Endothelial cell of hepatic sinusoid (primary cell): ENCODE measurements at regions not wholly inside any gene's neighbourhood (a gene's known extent, or its start where the extent isn't known, plus 50 kb on each side); places are given as distances from the start of the nearest gene placed in this dataset.

Experiments used
- in situ Hi-C: cut with HindIII; loops from 2 replicates; pipeline ENCODE4 v1.10.0; 2017; ENCODE audit warnings: low sequenced_read_pairs

- in situ Hi-C loops: no loop called here
Observed at GRCh38 chr1:10892138-10893065, 96.0 kb upstream of the CASZ1 start.

DNA sequence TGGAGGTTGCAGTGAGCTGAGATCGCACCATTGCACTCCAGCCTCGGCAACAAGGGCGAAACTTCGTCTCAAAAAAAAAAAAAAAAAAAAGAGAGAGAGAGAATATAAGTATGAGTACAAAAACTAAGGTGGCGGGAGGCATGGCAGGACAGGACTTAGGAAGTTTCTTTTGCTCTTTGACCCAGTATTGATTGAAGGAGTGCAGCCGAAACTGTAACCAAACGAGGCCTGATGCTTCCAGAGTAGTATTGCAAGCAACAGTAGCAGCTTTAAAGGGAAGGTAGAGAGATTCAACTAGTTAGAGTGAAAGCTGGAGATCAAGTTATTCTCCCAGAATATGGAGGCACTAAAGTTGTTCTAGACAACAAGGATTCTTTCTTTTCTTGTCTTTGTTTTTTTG lies 99.2 kb upstream of the CASZ1 start:
- in situ Hi-C loops: no loop called here

GRCh38 chr1:10896673-10897072 lies 100.2 kb upstream of the CASZ1 start:
- in situ Hi-C loops: no loop called here

DNA sequence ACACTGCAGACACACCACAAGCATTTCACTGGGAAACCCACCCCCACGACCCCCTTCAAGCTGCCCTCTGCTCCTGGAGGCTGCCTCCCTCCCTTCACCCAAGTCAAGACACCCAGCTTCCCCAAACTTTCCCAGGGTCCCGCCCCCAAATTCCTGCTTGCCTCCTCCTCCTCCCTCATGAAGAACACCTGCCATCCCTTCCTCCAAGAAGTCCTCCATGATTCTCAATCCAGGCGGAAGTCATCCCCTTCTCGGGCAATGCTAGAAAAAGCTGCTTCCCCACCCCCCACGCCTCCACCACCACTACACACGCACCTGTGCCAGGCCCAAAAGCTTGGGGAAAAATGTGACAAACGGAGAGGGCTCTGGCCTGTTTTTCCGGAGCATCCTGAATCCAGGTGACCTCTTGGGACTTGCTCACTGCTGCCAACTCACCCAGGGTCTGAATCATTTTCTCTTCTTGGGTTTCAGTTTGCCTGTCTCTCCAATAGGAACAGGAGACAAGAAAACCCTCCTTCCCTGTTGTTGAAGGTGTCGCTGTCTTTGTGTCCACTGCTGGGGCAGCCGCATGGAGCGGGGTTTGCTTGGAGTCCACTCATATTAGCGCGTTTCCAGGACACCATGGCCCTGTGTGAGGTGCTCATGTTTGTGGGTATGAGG lies 101.0 kb upstream of the CASZ1 start:
- in situ Hi-C loops: no loop called here

DNA sequence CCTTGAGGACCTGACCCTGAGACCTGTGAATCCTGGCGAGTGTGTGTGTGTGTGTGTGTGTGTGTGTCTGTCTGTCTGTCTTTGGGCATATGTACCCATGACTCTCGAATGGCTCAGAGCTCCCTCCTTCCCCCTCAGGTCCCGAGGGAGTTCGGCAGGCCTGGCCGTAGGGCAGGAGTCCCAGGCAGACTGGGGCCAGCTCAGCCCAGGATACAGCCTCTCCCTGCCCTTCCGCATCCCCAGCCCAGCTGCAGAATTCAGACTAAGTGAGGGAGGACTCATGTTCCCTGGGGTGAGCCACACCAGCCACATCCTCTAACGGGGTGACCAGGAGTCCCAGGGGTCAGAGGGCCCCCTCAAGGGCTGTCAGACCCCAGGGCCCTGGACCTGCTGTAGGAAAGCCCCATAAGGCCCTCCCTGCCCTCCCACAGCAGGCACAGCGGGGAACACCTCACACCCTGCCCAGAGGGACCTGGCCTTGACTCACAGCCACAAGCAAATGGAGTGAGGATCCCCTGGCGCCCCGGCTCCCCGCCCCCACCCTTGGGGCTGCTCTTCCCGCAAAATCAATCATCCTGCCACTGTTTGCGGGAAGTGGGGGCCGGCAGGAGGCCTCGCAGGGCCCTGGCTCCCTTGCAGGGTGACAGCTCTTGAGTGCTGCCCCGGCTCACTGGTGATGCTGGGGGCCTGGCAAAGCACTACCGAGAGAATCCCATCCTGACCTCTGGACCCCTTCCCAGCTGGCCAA lies 101.7 kb upstream of the CASZ1 start:
- in situ Hi-C loops: no loop called here

DNA sequence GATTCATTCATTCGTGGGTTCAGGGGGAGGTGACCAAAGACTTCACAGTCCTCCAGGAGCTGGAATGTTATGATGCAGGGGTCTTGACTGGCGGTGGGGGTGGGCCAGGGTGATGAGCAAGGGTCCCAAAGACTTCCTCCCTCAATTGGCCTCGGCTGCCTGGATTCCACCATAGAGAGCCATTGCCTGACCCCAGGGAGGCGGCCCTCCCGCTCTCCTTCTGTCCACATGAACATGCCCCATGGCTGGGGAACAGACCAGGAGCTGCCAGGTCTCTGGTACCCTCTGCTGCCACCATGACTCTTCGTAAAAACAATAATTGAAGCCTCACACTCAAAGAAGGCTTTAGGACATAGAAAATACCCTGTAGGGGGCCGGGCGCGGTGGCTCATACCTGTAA lies 102.5 kb upstream of the CASZ1 start:
- in situ Hi-C loops: no loop called here

GRCh38 chr1:10899490-10900250 lies 103.2 kb upstream of the CASZ1 start:
- in situ Hi-C loops: no loop called here

DNA sequence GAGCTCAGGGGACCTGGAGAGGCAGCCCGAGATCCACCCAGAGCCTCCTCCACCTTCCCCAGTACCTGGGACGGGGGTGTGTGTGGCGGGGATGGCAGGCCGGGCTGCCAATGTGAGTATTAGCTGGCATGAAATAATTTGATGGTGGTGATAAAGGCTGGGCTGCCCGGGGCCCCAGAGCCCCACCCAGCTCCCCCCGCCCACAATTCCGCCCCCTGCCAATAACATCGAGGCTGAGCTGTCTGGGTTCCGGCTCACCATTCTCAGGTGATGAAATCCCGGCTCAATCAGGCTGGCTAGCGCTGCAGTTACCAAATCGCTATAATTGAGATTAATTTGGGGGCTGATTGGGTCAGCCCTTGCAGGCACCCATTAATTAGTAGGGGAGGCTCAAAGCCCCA lies 103.8 kb upstream of the CASZ1 start:
- in situ Hi-C loops: no loop called here

- in situ Hi-C loops: no loop called here
Observed at GRCh38 chr1:10900691-10901090, 104.2 kb upstream of the CASZ1 start.

DNA sequence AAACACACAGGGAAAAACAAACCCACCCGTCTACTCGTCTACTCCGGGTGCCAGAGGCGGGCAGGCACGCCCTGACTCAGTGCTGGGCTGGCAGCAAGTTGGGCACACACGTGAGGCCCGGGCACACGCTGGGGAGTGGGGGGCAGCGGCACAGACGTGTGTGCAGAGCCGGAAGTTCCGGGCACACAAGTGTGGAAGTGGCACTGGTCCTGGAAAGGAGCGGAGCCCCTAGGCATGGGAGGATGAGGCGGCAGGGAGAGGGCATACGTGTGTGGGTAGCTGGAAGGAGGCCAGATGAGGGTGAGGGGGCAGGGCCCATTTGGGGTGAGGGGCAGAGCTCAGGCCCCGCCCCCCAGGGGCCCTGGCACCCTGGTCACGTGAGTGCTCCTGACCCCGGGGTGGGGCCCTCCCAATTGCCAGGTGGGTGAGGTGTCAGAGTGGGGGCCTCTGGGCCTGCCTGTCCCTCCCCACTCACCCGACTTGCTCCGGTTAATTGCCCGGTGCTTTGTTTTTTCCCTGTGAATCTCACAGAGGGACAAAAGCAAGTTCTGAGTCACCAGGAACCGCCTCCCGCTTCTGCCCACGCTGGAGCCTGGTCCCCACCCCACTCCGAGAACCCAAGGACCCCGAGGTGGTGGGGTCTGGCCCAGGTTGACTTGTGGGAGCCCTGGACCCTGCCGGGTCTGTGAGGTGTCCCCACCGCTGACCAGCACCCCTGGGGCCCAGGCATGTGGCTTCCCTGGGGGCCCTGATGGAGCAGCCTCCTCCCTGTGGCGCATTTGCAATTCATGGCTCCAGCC lies 104.8 kb upstream of the CASZ1 start:
- in situ Hi-C loops: no loop called here

DNA sequence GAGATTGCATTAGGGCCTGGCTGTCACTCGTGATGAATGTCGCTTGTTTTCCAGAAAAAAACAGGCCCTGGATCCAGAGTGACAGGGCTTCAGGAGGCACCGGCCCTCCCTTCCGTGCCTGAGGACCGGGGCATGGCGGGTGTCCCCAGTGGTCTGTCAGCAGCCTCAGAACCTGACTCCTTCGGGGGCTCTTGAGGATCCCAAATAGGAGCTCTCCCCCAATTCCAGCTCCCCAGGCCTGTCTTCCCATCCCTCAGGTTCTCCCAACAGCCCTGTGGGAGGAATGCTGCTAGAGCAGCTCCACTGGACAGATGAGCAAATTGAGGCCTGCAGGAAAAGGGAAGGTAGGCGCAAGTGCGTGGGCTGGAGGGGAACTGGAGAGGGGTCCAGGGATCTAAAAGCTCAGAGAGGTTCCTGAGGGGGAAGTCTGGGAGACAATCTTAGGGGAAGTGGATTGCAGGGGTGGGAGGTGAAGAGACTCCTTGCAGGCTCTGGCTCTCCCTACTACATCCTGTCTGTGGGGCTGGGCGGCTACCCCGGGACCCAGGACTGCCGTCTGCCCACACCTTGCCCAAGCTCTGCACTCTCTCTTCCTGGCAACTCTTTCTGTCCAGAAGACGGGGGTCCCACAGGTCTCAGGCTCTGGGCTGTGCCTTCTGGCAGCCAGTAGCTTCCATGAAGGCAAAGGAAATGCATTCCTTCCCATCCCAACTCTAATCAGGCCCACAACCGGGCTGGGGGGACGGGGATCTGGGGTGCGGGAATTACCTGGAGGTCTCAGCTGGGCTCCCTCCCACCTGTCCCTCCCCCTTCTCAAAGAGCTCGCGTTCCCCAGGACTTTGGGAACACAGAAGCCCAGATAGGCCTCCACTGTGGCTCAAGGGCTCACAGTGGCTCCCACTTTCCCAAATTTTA lies 105.7 kb upstream of the CASZ1 start:
- in situ Hi-C loops: no loop called here

GRCh38 chr1:10903421-10903820 lies 107.0 kb upstream of the CASZ1 start:
- in situ Hi-C loops: no loop called here

DNA sequence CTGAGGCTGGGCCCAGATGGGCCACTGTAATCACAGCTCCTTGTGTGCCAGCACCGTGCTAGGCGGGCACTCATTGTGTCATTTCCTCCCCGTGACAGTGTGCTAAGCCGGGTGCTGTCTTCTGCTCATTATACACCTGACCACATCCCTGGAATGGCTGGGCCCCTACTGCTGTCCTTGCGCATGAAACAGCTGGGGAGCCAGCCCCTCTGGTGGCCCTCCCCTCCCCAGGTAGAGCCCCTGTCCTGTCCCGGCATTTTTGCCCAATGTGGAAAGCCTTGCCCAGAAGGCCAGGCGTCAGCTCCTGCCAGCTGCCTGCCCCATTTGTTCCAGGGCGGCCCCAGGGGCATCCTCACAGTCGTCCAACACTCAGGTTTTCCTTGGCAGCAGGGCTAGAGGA lies 107.4 kb upstream of the CASZ1 start:
- in situ Hi-C loops: no loop called here

DNA sequence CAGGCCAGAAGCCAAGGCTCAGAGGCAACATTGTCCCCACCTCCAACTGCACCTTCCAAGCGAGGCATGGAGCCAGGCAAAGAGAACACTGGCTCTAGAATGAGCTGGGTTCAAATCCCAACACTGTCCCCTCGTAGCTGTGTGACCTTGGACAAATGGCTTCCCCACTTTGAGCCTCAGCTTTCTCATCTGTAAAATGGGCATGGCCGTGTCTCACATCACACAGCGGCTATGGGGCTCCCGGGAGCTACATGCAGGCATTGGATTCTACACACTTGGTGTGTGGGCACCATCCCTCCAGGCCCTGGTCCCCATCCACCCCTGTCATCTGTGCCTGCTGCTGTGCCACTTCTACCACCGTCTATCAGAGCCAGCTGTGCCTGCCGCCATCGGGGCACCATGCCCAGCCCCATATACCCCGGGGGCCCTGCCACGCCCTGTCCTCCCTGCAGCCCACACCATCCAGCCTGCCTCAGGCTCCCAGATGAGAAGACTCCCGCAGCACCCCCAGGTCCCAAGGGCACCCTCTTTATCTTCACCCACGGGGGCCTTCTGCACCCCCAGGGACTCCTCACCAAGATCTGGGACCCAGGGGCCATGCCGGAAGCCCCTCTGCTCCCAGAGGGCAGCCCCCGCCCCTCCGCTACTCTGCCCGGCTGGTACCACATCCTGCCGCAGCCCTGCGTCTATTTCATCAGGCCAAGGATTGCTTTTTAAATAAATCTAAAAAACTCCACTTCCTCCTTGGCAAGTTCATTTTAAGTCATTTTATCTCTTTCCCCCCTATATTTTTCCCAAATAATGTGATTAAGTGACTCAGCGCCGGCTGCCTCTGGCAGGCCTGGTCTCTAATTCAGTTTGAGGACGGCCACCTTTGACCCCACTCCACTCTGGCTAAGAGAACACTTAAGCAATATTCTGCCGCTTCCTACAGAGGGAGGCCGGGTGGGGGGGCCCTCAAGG lies 107.8 kb upstream of the TARDBP start:
- in situ Hi-C loops: loop anchor here (5.0 kb wide), 2 partner anchors 63 to 77 kb away; no protein-coding TSS in a partner anchor

- in situ Hi-C loops: loop anchor here (5.0 kb wide), 2 partner anchors 61 to 79 kb away; no protein-coding TSS in a partner anchor
Observed at GRCh38 chr1:10905841-10906655, 106.4 kb upstream of the TARDBP start.

DNA sequence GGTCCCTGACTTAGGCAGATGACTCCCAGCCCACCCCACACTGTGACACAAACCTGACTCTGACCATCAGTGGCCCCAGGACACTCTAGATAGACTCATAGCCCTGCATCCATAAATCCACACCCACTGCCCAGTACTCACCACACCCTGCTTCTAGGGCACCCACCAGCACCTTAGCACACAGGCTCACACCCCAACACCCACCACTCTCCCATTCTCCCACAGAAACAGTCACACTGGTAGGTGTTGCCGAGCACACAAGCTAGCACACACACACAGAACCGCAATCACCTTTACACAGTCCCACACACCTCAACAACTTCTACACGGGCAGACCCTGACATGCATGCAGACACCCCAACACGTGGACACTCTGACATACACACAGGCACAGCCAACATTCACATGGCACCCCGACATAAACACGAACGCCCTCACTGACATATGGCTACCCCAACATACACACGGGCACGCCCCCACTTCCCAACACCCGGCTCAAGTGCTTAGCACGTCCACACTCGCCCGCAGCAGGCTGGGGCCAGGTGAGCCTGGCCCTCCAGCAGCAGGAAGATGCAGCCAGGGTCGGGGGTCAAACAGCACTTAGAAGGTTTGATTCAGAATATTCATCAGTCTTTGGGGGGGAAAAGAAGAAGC lies 105.5 kb upstream of the TARDBP start:
- in situ Hi-C loops: loop anchor here (5.0 kb wide), 2 partner anchors 60 to 80 kb away; no protein-coding TSS in a partner anchor
